Duodenal mucosa (tissue), 2 donors: ENCODE measurements at regions not wholly inside any gene's neighbourhood (a gene's known extent, or its start where the extent isn't known, plus 50 kb on each side); places are given as distances from the start of the nearest gene placed in this dataset.
"Not testable (repeated sequence)": the region's sequence is repeated elsewhere in the genome, so short reads cannot be mapped to it uniquely, and the experiment has no call there.

Experiments
- H3K27ac ChIP-seq: one replicate; pipeline ENCODE4 v1.7.0; 2013; ENCODE audit warnings: low read depth, low read length
- H3K27me3 ChIP-seq, 2 donors: one replicate each; pipeline ENCODE4 v1.7.0; 2013; ENCODE audit warnings: low read length in 2 of 2, control low read depth in 1 of 2; ENCODE audit not compliant: insufficient read depth in 2 of 2, control insufficient read depth in 1 of 2
- H3K36me3 ChIP-seq, 2 donors: one replicate each; pipeline ENCODE4 v1.7.0; 2013; ENCODE audit warnings: low read length in 2 of 2, control low read depth in 1 of 2; ENCODE audit not compliant: insufficient read depth in 2 of 2, control insufficient read depth in 1 of 2
- H3K4me1 ChIP-seq, 2 donors: one replicate each; pipeline ENCODE4 v1.7.0; 2013; ENCODE audit warnings: low read length in 2 of 2, control low read depth in 1 of 2; ENCODE audit not compliant: insufficient read depth in 2 of 2, control insufficient read depth in 1 of 2
- H3K4me3 ChIP-seq, 2 donors: one replicate each; pipeline ENCODE4 v1.7.0; 2013; ENCODE audit warnings: low read length in 2 of 2, low read depth in 1 of 2
- H3K9ac ChIP-seq, 2 donors: one replicate each; pipeline ENCODE4 v1.7.0; 2013; ENCODE audit warnings: low read length in 2 of 2, low read depth in 1 of 2
- H3K9me3 ChIP-seq, 2 donors: one replicate each; pipeline ENCODE4 v1.7.0; 2013; ENCODE audit warnings: low read length in 2 of 2, control low read depth in 1 of 2; ENCODE audit not compliant: control insufficient read depth in 1 of 2

DNA sequence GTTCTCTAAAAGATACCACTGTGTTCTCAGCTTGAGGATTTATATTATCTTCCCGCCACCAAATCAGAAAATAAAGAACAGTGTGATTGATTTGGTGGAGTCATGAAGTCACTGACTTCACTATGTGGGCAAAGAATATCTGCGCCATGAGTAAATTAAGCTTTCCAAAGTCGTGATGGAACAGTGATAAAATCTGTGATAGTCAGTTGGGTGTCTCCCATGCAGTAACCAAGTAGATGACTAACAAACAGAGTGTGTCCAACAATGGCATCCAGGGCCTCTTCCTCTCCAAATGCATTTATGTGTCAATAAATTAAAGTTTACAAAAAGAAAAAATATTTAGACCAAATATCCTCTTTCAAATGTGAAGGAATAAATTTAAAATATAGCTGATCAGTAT is 87.0 kb upstream of the DST start:
- Histone ChIP-seq H3K27ac (no peak overlapping the region), H3K36me3 (no peaks in the 10 kb centered on the region), H3K4me3 (no peak overlapping the region), H3K4me1 (peaks cover 0 to 9% of the 10 kb centered on the region in 2 donors), H3K9me3 (no peaks in the 10 kb centered on the region), H3K9ac (no peak overlapping the region), H3K27me3 (no peaks in the 10 kb centered on the region)

DNA sequence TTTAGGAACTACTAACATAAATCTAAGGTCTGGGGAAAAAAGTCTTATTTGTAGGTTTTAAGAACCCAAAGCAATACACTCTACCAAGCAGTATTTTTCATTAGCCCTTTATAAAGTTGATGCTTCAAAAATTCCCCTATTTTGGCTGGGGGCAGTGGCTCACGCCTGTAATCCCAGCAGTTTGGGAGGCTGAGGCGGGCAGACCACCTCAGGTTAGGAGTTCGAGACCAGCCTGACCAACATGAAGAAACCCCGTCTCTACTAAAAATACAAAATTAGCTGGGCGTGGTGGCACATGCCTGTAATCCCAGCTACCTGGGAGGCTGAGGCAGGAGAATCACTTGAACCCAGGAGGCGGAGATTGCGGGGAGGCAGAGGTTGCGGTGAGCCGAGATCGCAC is 86.5 kb upstream of the DST start:
- H3K27ac ChIP-seq, H3K9me3 ChIP-seq, H3K36me3 ChIP-seq, H3K4me3 ChIP-seq, H3K27me3 ChIP-seq, H3K9ac ChIP-seq, H3K4me1 ChIP-seq: not testable (repeated sequence)

DNA sequence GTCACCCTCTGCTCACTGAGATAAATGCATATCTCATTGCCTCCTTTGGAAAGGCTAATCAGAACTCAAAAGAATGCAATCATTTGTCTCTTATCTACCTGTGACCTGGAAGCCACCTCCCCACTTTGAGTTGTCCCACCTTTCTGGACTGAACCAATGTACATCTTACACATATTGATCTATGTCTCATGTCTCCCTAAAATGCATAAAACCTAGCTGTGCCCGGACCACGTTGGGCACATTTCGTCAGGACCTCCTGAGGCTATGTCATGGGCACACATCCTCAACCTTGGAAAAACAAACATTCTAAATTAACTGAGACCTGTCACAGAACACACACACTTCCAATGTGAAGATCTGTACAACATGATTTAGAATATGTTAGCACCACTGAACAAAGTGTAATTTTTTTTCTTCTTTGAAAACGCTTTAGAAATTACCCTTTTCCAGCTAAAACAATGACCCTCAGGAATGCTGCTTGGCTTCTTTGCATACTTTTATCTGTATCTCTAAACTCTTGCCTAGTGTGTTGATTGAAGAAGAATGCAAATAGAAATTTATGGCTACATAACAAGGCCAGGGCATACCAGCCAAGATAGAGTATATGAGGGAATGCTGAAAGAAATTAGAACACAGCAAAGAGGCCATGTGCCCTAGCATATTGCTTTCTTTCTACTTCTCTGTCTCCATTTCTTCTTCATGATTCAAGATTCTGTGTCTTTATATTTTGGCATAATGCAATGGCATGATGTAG is 84.6 kb upstream of the DST start:
- Histone ChIP-seq H3K36me3 (no peaks in the 10 kb centered on the region), H3K27ac (no peak overlapping the region), H3K27me3 (no peaks in the 10 kb centered on the region), H3K4me3 (no peak overlapping the region), H3K9me3 (no peaks in the 10 kb centered on the region), H3K9ac (no peak overlapping the region), H3K4me1 (peaks cover 0 to 9% of the 10 kb centered on the region in 2 donors)

DNA sequence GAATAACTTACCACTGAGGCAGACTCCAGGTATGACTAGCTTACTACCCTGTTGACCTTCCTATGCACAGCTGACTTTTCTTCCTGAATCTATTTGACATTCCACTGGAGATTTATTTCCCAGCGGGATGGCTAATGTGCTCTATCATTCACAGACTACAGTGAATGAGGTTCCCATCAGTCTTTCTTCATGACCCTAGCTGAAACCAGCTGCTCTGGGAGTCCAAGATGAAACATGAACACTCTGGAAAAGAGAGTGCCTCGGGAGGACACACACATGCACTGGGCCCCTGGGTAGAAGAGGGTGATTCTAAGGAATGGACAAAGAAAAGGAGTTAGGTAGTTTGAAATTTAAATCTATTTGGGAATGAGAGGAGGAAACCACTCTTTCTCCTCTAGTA is 82.6 kb upstream of the DST start:
- H3K27me3 ChIP-seq, result no peaks in the 10 kb centered on the region
- no peaks in the 10 kb centered on the region for H3K9me3 ChIP-seq
- H3K27ac ChIP-seq, result no peak overlapping the region
- peaks cover 0 to 9% of the 10 kb centered on the region in 2 donors for H3K4me1 ChIP-seq
- H3K36me3 ChIP-seq, result no peaks in the 10 kb centered on the region
- H3K4me3 ChIP-seq, result no peak overlapping the region
- no peak overlapping the region for H3K9ac ChIP-seq

DNA sequence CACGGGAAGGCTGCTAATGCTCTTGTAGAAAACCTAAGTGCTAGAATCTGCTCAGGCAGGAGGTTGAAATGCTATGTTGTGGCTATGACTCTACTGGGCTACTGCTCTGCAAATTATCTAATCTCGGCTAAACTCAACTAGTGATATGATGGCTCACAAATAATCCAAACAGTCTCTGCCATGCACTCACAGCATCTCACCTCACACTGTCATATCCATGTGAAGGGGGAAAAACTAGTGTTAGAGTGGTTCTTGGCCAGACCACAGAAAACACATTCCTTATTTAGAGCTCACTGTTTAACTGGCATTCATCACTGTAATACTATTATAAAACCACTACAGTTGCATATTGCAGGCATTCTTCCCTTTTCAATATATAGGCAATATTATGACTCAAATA is 81.8 kb upstream of the DST start:
- no peak overlapping the region for H3K4me3 ChIP-seq
- no peak overlapping the region for H3K9ac ChIP-seq
- no peaks in the 10 kb centered on the region for H3K27me3 ChIP-seq
- H3K9me3 ChIP-seq, result no peaks in the 10 kb centered on the region
- no peaks in the 10 kb centered on the region for H3K36me3 ChIP-seq
- H3K4me1 ChIP-seq, result peaks cover 0 to 9% of the 10 kb centered on the region in 2 donors
- no peak overlapping the region for H3K27ac ChIP-seq

DNA sequence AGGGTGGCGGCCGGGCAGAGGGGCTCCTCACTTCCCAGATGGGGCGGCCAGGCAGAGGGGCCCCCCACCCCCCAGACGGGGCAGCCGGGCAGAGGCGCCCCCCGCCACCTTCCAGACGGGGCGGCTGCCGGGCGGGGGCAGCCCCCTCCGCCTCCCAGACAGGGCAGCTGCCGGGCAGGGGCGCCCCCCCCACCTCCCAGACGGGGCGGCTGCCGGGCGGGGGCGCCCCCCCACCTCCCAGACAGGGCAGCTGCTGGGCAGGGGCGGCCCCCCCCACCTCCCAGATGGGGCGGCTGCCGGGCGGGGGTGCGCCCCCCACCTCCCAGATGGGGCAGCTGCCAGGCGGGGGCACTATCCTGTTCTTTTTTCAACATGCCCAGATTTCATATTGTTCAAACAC is 78.2 kb upstream of the DST start:
- H3K4me1 ChIP-seq, result no peaks in the 10 kb centered on the region
- no peak overlapping the region for H3K27ac ChIP-seq
- H3K27me3 ChIP-seq, result no peaks in the 10 kb centered on the region
- H3K9me3 ChIP-seq, result no peaks in the 10 kb centered on the region
- H3K9ac ChIP-seq, result no peak overlapping the region
- no peaks in the 10 kb centered on the region for H3K36me3 ChIP-seq
- no peak overlapping the region for H3K4me3 ChIP-seq

DNA sequence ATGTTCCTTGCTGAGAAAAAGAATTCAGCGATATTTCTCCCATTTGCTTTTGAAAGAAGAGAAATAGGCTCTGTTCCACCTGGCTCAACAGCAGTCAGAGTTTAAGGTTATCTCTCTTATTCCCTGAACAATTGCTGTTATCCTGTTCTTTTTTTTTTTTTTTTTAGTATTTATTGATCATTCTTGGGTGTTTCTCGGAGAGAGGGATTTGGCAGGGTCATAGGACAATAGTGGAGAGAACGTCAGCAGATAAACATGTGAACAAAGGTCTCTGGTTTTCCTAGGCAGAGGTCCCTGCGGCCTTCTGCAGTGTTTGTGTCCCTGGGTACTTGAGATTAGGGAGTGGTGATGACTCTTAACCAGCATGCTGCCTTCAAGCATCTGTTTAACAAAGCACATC is 77.5 kb upstream of the DST start:
- H3K27me3 ChIP-seq, H3K4me3 ChIP-seq, H3K4me1 ChIP-seq, H3K9me3 ChIP-seq, H3K27ac ChIP-seq, H3K9ac ChIP-seq, H3K36me3 ChIP-seq: not testable (repeated sequence)

DNA sequence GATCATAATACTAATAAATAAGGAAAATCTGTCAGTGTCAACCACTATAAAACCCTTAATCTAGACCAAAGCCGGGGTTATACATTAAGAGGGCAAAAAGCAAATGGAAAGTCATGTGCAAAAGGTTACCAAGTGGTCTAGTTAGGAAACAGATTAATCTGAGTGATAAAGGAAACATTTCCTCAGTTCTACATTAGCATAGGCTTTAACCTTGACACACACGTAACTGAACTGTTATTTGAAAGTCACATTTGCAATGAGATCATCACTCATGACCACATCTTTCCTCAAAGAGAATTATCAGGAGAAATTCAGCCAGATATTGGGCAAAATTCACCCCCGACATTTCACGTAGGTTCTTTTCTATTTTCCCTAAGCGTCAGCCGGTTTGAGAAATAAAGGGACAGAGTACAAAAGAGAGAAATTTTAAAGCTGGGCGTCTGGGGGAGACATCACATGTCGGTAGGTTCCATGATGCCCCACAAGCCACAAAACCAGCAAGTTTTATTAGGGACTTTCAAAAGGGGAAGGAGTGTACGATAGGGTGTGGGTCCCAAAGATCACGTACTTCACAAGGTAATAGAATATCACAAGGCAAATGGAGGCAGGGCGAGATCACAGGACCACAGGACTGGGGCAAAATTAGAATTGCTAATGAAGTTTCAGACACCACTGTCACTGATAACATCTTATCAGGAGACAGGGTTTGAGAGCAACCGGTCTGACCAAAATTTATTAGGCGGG is 76.8 kb upstream of the DST start:
- H3K27me3 ChIP-seq, H3K4me3 ChIP-seq, H3K9ac ChIP-seq, H3K36me3 ChIP-seq, H3K27ac ChIP-seq, H3K4me1 ChIP-seq, H3K9me3 ChIP-seq: not testable (repeated sequence)

DNA sequence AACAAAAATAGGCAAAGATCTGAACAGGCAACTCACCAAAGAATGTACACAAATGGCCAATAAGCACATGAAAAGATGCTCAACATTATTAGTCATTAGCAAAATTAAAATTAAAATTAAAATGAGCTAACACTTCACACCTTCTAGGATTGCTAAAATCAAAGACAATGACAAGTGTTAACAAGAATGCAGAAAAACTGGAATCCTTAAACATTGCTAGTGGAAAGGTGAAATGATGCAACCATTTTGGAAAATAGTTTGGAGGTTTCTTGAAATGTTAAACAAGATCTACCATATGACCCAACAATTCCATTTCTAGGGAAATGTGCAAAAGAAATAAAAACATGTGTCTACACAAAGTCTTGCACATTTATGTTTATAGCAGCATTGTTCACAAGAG is 75.5 kb upstream of the DST start:
- peaks cover 5% of the 10 kb centered on the region in 2 donors for H3K4me1 ChIP-seq
- no peak overlapping the region for H3K9ac ChIP-seq
- H3K27ac ChIP-seq, result no peak overlapping the region
- no peak overlapping the region for H3K4me3 ChIP-seq
- H3K27me3 ChIP-seq, result no peaks in the 10 kb centered on the region
- H3K36me3 ChIP-seq, result no peaks in the 10 kb centered on the region
- H3K9me3 ChIP-seq, result no peaks in the 10 kb centered on the region

DNA sequence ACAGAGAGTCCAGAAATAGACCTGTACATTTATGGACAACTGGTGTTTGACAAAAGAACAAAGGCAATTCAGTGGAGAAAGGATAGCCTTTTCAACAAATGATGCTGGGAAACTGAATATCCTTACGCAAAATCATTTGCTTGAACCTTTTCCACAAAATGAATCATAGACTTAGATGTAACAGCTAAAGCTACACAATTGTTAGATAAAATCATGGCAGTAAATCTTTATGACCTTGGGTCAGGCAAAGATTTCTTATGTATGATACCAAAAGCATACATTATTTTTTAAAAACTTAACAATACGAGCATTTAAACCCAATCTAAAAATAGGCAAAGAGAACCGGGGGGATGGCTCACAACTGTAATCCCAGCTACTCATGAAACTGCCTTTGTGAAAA is 73.5 kb upstream of the DST start:
- Histone ChIP-seq H3K9me3 (no peaks in the 10 kb centered on the region), H3K27me3 (no peaks in the 10 kb centered on the region), H3K36me3 (no peaks in the 10 kb centered on the region), H3K4me1 (peaks cover 5 to 10% of the 10 kb centered on the region in 2 donors), H3K27ac (no peak overlapping the region), H3K9ac (no peak overlapping the region), H3K4me3 (no peak overlapping the region)
